HL-60/S4 treated with retinoic acid at 250 ng/mL for 4 days and 3 days (cell line): ENCODE measurements at regions not wholly inside any gene's neighbourhood (a gene's known extent, or its start where the extent isn't known, plus 50 kb on each side); places are given as distances from the start of the nearest gene placed in this dataset.
"Not testable (repeated sequence)": the region's sequence is repeated elsewhere in the genome, so short reads cannot be mapped to it uniquely, and the experiment has no call there.

ENCODE experiments used
- in situ Hi-C: fragments of 300-500 bp; cut with MboI; formaldehyde crosslinking; loops from 2 replicates; pipeline ENCODE4 v1.7.0; 2022; ENCODE audit warnings: low sequenced_read_pairs

GRCh38 chr5:163692091-163692490 lies 186.7 kb downstream of the MAT2B start:
- in situ Hi-C loops = no loop called here

- in situ Hi-C loops = no loop called here
Measured at GRCh38 chr5:163695830-163696578, 190.6 kb downstream of the MAT2B start.

GRCh38 chr5:163696579-163696887 lies 191.1 kb downstream of the MAT2B start:
- in situ Hi-C loops = no loop called here

DNA sequence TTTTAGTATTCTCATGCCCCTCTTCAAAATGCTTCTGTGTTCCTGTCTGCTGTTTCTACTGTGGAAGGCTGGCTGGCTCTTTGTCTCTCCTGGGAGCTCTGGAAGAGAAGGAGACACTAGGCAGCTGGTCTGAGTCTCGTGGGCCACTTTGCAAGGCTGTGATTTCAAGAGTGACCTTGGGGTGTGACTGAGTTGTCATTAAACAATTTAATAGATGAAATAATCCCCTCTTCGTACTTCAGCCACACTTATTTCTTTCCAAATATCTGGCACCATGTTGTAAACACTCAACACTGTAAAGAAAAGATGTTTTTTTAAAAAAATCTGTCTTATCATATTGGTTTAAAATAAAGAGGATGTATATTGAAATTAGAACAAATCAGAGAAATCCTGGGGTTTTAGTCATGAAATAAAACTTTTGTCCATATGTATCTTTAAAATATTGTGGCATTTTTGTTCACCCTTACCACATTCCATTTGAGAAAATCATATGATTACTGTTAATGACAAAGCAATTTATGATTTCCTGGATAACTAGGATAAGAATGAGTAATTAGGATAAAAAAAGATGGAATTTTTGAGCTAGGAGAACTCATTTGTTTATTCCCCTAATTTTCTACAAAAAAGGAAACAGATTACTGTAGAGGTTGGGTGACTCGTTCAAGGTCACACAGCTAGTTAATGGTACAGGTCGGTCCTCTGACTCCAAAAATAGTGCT lies 200.8 kb downstream of the MAT2B start:
- in situ Hi-C loops = no loop called here

DNA sequence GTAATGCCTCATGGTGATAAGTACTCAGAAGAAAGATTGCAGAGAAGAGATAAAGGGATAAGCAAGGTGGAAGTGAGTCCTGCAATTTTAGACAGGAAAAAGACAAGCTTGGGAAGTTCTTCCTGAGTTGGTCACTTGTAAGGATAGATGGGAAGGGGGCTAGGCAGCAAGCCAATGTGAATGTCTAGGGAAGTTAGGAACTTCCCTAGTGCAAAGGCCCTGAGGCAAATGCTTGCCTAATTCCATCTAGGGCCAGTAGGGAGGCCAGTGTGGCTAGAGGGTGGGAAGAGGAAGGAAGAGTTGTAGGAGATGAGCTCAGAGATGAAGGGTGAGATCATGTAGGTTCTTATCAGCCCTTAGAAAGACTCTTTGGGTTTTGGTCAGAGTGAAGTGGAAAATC lies 206.6 kb downstream of the MAT2B start:
- in situ Hi-C loops = no loop called here

DNA sequence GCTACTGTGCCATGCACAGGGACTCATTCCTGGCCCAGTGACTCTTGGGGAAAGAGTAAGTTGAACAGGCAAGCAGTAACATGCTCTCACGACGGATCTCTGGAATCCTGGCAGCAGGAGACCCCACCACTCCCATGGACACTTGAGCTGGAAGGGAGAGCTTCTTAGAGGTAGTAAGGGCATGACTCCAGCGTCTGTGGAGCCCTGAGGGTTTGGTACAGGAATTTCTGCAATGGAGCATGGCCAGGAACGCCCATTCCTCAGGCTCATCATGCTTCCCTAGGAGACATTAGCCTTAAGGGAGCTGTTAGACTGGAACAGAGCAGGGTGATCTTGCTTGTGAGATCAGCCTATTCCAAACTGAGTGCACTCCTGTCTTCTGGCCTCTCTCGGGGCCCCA lies 212.9 kb downstream of the MAT2B start:
- in situ Hi-C loops = no loop called here

GRCh38 chr5:163724305-163724704 lies 218.9 kb downstream of the MAT2B start:
- in situ Hi-C loops = no loop called here

DNA sequence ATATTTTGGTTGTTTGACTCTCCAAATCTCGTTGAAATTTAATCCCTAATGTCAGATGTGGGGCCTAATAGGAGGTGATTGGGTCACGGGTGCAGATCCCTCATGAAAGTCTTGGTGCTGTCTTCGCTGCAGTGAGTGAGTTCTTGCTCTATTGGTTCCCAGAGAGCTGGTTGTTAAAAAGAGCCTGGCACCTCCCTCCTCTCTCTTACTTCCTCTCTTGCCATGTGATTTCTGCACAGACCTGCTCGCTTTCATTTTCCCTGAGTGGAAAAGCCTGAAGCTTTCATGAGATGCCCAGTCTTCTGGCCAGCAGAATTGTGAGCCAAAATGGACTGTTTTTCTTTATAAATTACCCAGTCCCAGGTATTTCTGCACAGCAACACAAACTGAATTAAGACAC lies 221.6 kb downstream of the MAT2B start:
- in situ Hi-C loops = no loop called here

DNA sequence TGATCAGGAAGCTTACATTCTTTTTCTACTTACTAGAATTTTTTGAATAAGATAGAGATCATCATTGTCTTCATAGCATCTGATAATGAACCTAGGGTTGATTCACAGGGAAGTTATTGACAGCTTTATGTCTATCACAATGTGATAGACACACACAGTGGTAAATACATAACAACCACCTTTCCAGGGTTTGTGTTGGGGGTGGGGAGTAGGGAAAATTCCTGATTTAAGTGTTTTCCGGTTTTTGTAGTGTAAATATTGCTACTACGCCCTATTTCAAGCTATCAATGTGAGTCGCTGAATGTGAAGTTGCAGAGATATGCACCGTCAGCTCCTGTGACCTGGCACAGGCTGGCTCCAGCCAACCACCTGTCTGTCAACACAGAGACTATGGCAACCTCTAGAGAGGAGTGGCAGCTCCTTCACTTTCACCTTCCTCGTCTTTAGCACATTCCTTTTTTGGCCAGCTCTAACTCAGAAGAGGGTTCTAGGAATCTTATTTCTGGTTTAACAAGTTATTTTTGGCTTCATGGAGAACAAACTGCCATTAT lies 224.9 kb downstream of the MAT2B start:
- in situ Hi-C loops = no loop called here

DNA sequence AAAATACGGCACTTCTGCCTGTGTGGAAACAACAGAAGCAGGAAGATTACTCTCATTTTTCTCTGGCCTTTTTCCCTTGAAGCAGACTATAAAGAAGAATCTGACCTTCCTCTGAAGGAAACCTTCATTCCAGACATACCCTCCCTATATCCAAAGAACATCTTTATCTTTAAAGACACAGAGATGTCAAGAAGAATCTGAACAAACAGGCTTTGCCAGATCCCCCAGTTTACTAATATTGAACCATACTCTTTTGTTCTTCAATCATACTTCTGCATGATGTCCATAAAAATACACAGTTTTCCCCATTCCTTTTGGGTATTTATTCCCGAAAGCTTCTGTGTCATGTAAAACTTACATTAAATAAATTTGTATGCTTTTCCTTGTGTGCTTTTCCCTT lies 225.8 kb downstream of the MAT2B start:
- in situ Hi-C loops = no loop called here

GRCh38 chr5:163735069-163735468 lies 229.7 kb downstream of the MAT2B start:
- in situ Hi-C loops = no loop called here

DNA sequence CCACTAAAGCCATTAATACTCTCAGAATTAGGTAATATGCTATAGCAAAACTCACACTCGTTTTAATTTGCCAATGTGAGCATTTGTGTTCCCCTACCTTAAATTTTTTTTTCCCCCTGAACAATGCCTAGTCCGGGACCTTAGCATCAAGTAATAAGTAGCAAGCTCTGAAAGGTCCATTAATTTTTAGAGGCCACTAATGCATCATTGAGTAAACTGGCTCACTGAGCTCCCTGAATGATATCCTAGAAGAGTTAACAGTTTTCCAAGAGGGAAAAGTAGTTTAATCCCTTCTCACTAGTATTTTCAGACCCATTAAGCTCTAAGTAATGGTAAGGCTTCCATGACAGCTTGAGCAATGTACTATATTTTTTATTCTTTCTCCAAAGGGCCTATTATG lies 242.2 kb downstream of the MAT2B start:
- in situ Hi-C loops = no loop called here

- in situ Hi-C loops = no loop called here
Measured at GRCh38 chr5:163748934-163749333, 243.5 kb downstream of the MAT2B start.

- in situ Hi-C loops = not testable (repeated sequence)
Measured at GRCh38 chr5:163750415-163750814, 245.0 kb downstream of the MAT2B start.

GRCh38 chr5:163755505-163755904 lies 250.1 kb downstream of the MAT2B start:
- in situ Hi-C loops = no loop called here

DNA sequence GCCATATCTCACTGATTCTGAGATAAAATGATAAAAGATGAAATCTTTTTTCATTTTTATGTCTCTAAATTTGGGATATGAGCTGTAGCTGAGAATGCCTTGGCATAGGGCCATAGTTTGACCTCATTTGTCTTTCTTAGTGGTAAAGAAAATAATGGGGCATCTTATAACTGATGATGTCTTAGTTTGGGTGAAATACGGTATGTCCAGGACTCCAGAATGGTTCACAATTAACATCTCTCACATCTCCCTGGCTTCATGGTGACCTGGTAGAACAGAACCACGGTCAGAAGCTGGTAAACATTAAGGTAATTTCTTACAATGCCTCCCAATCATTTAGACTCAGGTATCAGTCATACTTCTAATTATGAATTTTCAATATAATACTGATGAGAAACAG lies 250.8 kb downstream of the MAT2B start:
- in situ Hi-C loops = no loop called here

DNA sequence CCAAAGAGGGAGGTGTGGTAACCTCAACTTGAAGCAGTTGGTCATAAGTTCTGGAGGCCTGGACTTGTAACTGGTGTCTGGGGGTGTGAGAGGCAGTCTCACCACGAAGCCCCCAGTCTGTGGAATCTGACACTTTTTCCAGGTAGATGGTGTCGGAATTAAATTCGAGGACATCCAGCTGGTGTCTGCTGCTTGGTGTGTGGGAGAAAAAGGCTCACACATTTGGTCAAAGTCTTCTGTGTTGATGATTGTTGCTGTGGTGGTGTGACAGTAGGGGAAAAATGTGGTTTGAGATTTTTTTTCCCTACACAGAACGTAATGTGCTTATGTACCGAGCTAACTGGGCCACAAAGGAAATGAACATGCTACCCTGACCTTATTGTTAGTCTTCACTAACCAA lies 251.9 kb downstream of the MAT2B start:
- in situ Hi-C loops = no loop called here

- in situ Hi-C loops = no loop called here
Measured at GRCh38 chr5:163758283-163758711, 252.9 kb downstream of the MAT2B start.

DNA sequence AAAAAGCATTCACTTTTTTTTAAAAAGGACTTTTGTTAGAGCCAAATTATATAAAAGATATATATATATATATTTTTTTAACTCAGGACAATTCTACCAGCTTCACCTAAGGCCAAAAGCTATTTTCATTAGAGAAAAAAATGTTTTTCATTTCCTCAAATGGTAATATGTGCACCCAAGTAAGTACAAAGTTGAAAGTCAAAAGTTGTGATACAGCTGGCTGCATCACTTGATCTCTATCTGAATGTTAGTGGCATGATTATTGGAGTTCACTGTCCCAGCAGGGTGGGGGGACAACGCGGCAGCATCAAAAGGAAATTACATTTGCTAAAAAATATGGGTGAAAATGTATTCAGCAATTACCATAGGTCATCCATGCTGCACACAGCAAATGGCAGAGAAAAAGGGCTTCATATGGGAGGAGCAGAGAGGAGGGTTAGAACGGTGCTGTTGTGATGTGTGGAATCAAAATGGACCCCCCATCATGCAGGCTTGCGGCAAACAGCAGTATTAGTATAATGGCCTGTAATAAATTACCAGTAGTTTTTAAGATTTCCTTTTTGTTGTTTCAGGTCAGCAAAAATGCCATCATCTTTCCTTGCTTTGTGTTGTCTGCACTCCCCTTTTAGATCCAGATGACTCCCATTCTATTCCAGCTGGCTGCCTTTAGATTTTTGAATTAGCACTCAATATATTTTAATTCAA lies 253.7 kb downstream of the MAT2B start:
- in situ Hi-C loops = no loop called here

DNA sequence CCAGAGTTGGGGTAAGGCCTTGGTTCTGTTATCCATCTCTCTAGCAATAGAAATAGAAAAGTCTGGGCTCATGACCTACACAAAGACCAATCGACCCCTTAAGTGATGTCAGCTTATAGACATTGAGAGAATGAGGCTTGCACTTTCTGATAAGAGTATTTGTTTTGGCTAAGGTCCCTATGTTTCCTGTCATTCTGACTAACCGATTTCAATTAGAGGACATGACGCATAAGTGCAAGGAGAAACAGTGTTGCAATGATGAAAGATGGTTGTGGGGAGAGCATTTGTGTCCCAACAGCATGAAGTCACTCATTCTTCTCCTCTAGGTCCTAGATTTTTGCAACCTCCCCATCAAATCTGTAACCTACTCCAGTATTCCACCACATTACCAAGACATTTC lies 255.1 kb downstream of the MAT2B start:
- in situ Hi-C loops = no loop called here

GRCh38 chr5:163766936-163767670 lies 261.7 kb downstream of the MAT2B start:
- in situ Hi-C loops = no loop called here
